ENCODE measurements at regions not wholly inside any gene's neighbourhood (a gene's known extent, or its start where the extent isn't known, plus 50 kb on each side); places are given as distances from the start of the nearest gene placed in this dataset.

DNA sequence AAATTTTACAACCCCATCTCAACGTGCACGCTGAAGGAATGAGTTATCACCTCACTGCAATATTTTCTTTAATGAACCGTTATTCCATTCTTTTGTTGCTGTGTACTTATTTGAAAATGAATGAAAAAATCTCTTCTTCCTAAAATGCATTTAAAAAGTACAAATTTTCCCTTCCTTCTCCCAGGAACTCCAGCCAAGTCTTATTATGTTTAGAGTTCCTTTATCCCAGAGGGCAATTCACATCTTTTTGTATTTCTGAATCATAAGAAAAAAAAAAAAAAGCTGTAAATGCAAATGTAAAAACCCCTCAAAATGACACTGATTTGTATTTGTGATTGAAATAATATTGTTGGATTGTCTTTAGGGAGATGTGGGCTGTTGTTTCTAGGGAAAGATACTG, 2194.3 kb upstream of the CELF4 start:
- no peak for DNase-seq

DNA sequence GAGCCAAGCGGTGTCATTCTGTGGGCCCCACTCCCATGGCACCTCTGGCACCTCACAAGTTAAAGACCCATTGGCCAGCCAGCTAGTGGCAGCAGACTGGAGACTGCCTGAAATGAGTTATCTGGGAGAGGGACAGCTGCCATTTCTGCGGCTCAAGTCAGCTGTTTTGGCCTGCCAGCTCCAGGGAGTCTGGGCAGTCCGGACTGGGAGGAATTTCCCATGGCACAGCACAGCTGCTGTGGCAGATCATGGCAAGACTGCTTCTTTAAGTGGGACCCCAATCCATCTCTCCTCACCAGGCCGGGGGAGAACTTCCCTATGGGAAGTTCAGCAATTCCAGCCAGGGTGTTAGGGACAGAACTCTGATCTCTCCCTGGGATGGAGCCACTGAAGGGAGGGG, 2187.6 kb upstream of the CELF4 start:
- DNase-seq, result no peak

DNA sequence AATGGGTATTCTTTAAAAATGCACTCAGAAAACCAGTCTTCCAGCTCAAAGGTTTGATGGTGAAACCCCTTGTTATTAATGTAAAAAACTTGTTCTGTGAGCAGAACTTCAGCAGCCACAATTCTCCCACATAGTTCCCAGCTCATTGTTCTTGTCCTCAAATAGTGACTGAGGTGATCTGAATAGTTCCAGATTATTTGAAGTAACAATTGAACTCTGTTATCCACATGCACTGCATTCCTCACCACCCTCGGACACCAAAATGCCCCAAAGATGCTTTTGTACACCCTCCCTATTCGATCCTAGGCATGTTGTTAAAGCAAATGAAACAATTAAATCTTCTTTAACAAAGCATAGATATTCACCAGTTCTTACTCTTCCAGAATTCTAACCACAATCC, 2186.8 kb upstream of the CELF4 start:
- no peak for DNase-seq

DNA sequence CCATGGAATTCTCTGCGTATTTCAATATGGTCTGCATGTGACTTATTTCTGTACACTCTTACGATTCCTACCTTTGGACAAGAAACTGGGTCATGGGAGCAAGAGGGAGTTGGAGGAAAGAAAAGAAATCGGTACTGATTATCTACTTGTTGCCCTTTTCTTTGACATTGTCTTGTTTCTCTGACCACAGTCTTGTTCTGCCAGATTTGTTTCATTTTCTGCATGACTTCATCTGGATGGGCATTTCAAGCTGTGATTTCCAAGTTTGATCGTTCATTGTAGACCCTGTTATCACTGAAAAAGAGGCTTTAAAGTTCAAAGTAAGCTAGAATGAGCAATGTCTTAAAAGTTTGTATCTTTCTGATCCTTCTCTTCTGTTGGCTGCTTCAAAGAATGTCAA, 2186.3 kb upstream of the CELF4 start:
- no peak for DNase-seq

DNA sequence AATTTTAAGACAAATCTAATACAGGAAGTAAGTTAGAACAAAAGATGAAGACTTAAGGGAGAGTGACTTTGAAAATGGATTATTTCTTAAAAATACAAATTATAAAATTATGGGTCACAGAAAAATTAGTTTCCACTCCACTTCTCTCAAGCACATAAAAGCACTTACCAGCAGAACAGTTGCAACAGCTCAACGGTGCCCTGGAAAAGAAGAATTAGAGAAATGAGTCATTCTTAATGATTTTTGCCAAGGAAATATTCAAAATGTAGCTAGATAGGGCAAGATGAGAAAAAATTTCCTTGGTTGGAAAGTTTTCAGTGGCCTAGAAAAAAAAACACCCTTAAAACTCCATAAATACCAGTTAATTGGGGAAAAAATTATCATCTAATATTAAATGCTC, 2185.6 kb upstream of the CELF4 start:
- DNase-seq, result no peak

DNA sequence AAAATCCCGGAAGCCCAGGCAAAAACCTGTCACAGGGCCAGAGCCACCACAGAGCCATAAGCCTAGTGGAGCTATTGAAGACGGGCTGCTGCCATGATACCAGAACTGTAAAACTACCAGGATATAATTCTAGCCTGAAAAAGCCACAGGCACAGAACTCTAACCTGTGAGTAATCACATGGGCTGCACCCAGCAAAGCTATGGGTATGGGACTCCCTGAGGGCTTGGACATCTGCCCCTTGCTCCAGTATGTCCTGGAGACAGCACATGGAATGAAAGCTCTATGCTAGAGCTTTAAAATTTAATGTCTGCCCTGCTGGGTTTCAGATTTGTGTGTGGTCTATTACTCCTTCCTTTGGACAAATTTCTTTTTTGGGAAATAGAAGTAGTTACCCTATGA, 2183.6 kb upstream of the CELF4 start:
- no peak for DNase-seq

DNA sequence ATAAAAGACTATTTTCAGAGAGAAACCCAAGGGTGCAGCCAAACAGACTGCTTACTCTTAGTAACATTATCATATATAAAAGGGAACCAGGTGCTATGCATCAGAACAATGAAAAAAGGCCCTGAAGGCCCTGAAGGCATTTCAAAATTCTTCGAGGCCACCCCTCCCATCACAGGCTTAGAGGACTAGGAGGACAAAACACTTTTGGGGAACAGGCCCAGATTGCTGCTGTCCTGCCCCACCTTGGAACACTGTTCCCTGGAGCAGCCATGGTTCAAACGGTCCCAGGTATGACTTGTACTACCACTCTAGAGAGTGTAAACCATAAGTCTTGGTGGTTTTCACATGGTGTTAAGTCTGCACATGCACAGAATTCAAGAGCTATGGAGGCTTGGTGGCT, 2183.1 kb upstream of the CELF4 start:
- no peak for DNase-seq

DNA sequence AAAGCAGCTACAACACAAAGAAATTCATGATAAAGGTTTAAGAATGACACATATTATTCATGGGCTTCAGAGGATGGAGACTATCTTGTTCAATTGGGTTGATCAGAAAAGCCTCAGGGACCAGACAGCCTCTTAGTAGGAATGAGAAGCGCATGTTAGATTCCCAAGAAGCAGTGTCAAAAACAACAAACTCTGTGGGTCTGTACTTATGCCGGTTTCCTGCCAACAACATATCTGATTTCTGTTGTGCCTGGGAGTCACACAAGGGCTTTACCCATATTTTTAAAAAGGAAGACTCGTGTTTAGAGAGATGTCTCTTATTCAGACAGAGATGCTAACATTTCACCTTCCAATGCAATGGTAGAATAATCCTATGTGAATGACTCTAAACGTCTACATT, 2180.6 kb upstream of the CELF4 start:
- DNase-seq, result no peak

DNA sequence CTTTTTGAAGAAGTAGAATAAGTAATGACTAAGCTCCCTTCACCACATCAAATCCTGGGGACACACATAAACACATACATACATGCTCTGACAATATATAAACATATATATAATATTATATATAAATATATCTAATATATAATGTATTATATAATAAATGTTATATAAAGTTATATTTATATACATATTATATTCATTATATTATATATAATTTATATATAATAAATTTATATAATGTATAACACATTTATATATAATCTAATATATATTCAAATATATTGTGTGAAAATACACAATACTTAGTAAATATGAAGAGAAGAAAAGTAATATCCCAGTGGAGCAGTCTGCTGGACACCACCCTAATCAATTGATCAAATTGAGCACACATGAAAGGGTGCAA, 2177.9 kb upstream of the CELF4 start:
- DNase-seq, result no peak

DNA sequence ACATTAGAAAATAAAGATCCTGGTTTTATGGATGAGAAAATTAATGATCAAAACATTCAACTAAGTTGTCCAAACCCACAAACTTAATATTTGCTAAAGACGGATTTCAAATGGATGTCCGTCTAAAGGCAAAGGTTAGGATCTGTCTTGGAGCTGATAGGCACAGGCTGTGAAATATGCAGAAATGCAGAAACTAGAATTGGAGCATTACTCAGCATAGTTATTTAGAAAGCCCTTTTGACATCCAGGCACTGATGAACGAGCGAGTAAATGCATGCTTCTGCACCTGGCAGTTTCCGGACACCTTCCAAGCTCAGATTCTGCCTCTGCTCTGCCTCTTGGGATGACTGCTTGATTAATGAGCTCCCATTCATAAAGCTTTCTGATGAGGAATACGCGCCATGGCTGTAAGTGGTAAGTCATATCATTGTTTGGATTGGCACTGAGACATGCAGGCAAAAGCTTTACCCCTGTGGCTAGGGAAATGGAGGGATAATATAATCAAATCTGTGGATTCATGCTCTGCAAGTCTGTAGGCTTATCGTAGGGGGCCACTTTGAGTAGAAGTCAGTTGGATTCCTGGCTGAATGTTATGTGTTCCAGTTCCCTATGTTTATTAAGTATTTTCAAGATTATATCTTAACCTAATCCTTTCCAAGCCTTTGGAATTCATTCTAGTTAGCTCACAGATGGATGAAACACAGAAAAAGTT, 2176.3 kb upstream of the CELF4 start:
- peak; percentile 82 for DNase-seq

DNA sequence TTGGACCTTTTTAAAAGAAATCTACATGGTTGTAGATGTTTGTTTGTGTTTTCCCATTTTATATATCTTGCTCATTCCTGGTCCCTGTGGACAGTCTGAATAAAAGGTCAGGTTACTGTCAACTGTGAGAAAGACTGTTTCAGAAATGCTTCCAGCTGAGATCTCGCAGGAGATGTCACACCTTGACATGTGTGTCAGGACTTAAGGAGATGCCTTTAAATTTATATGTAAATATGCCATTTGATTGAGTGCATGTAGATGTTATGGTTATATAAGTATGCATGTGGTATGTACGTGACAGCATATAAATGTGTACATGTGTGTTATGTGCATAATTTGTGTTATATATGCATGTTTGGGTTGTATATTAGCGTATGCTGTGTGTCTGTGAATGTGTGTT, 2172.3 kb upstream of the CELF4 start:
- DNase-seq, result no peak

DNA sequence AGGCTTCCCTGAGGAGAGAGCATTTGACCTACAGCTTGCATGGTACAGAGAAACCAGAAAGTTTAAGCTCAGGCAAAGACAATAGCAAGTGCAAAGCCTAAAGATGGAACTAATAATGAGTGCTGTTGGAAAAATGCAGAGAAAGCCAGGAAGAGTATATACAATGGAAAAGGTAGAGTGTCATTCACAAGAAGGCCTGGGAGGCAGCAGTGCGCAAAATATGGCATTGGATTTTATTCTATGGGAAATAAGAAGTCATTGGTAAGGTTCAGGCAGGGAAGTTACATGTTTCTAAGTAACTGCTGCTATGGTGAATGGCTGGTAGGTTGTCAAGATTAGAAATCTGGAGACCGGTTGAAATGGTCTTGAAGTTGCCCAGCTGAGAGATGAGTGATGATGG, 2167.3 kb upstream of the CELF4 start:
- no peak for DNase-seq

DNA sequence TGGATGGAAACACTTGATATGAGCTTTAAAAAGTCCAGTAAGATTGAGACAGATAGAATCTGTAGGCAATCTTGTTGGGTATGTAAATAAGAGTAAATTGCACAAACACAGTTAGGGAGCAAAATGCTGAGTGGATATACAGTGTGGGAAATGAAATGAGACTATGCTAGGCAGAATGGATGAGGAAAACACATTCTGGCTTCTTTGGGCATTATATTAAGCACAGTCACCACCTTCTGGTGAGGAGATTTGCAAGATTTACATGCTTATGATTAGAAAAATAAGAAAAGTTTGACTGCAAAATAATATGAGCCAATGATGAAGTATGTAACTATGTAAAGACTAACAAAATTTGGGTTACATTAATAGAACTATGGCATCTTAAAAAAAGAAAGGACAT, 2165.0 kb upstream of the CELF4 start:
- no peak for DNase-seq

DNA sequence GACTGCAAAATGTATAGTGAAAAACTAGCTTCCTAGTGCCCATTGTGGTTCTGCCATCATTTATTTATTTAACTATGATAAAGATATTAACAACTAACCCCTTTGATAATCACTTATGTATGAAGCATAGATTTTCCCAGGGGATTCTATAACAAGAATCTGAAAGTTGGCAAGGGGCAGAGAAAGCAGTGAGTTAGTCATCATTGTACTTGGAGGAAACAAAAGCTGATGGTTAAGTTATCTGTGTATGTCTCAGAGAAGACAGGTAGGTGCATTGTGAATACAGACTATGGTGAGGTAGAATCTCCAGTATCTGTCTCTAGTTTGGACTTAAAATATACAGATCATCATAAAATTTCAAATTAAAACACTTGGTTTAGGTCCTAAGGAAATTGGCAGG, 2159.1 kb upstream of the CELF4 start:
- no peak for DNase-seq

DNA sequence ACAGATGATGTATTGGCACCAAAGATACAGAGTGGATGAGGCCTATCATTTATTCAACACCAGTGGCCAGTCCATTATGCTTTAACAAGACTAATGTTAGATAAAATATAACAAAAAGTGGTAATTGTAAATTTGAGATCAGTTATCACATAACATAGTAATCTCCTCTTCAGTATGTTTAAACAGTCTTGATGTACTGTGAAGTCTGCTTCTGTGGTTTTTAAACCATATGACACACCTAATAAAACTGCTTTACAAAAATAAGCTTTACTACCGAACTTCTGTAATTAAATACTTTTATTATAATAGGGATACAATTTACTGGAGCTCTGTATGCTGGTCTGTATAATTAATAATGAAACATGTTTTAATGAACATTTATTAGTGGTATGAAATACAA, 2156.1 kb upstream of the CELF4 start:
- DNase-seq, result no peak

DNA sequence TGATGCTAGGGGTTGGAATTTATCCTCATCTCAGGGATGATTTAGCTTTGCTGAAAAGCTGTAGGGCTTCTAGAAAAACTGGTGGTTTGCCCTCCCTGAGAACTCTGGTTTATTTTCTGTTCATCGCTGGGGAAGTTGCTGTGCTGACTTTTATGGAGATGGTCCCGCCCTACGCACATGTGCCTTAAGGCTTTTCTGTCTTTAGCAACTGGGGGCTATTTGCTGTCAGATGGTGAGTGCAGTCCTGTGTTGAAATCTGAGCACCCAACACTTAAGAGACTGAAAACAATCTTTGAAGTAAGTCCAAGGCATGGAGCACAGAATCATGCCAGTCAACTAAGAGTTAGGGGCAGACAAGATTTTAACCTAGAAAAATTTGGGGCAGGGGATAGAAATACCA, 2148.4 kb upstream of the CELF4 start:
- no peak for DNase-seq

DNA sequence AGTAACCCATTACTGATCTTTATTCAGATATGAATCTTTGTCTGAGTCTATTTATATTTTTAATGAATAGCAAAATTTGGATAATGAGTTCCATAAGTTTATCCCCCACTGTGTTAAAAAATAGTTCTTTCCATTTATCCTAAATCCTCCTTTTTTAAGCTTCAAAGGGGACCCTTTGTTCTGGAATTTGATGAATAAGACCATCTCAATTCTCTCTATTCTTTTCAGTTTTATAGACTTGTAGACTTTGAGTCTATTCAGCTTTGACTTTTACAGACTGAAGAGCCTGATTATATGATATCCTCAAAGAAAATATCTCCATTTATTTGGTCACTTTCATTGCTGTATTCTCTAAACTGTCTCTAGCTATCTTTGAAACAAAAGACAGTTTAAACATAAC, 2146.1 kb upstream of the CELF4 start:
- no peak for DNase-seq

DNA sequence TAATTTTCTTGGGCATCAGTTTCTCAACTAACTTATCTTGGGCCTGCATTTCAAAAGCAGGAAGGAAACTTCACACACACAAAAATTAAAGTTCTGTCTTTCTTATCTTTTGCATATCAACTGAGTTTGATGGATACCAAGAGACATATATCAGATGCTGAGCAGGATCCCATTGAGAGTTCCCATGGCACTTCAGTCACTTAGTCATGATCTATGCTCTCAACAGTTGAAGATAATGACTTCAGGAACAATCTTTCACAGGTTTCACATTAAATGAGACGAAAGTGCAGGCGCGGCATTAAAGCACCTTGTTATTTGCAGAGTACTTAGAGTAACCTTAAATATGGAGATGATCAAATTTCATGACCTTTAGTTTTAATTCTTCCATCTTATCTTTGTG, 2139.8 kb upstream of the CELF4 start:
- DNase-seq, result no peak

DNA sequence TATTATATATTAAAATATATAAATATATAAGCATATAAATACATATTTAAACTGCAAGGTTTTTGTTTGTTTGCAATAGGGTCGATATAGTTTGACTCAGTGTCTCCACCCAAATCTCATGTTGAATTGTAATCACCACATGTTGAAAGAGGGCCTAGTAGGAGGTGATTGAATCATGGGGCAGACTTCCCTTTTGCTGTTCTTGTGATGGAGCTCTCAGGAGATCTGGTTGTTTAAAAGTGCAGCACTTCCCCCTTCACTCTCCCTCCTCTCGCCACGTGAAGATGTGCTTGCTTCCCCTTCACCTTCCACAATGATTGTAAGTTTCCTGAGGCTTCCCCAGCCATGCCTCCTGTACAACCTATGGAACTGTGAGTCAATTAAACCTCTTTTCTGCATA, 2137.3 kb upstream of the CELF4 start:
- DNase-seq, result no peak

DNA sequence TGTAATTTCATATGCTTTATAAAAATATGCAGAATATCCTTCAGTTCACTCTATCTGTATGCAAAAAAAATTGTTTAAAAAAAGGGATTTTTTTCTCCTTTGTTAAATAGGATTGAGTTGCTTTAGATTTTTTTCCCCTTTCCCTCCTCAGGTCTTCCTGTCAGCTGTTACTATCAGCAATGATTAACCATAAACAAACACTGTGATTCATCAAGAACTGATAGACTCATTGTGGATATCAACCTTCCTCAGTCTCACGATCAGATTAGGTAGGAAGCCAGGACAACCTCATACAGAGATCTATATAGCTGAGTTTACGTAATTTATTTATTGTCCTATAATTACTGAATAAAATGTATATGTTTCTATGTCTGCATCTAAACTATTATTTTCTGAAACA, 2136.2 kb upstream of the CELF4 start:
- DNase-seq, result no peak

DNA sequence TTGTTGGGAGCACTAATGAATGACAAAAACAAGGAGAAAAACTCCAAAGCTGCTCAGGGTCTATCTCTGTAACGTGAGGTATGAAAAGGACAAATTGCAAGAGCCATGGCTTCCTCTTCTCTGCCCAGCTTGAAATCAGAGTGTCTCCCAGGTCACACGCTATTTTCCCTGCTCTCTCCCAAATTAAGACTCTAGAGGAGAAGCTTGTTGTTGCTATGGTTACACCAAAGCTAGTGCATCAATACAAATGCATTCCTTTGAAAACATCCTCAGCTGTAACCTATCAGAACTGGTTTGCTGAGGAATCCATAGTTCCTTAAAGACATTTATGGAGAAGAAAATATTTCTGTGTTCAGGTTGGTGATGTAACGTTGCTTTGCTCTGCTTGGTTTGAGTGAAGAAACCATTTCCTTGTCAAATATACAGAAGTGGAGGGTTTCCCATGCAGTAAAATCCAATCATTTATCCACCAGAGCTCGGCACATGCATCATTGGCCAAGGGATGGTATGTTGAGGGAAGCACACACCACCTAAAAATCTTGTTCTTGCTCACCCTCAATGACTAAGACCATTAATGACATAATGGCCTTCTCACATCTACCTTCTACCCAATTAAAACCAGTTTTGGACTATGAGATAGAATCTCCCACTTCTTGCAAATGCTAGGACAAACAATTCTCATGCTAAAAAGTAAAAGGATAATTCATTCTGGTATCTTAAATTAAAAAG, 2135.6 kb upstream of the CELF4 start:
- DNase-seq, result no peak

DNA sequence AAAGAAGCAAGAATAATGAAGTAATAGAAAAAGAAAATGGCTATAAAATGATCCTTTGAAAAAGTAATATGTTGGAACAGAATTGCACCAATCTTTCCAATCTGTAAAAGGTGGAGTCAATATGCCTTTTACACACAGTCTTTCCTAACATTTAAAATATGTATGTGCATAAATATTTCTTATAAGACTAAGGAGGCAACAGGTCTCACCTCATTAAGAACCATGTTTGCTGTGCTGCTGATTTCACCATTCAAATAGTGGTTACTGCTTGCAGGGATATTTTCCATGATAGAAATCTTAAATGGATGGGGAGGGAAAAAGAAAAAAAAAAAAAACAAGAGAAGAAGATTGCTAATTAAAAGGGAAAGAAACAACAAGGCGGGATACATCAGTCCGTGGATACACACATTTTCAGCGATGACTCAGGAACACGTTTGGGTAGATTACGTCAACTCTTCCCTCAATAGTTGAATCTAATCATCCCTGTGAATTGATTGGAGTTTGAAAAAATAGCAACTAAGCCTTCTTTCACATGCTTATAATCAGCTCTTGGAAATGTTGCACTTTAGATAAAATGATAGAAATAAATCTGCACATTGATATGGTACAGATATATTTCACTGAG, 2133.9 kb upstream of the CELF4 start:
- DNase-seq, result no peak

DNA sequence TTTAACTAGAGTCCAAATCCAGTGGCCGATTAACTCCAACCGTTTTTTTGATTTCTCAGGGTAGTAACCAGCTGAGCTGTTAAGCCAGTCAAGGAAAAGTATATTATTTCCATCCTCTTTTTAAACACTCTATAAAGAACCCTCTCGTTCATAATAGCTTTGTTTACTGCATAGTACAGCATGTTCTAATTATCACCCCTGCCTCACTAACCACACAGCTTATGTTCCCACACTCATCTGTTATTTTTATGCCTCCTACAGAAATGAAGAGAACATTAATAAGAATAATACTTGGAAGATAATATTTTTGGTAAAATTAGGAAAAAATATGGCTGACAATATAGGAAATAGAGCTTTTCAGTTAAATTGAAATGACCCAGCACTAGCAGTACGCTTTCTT, 2132.8 kb upstream of the CELF4 start:
- no peak for DNase-seq

DNA sequence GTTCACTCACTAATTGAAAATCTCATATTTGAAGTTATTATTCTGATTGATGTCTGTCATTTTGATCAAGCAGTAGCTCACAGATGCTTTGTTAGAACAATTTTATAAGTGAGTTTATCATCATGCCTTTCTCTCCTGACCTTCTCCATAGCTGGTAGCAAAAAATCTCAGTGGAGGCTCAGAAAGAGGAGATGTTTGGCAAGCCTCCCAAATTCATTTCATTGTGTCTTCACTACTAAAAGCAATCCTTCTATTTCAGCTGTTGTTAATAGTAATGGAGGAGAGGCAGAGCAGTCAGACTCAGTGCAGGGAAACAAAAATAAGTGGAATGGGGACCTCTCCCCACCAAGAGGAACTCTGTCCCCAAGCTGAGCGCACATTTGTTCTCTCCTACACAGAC, 2127.8 kb upstream of the CELF4 start:
- no peak for DNase-seq
